Skeletal muscle tissue (tissue), 3 donors: ENCODE measurements at regions not wholly inside any gene's neighbourhood (a gene's known extent, or its start where the extent isn't known, plus 50 kb on each side); places are given as distances from the start of the nearest gene placed in this dataset.

Experiments
- H3K27ac ChIP-seq: one replicate; pipeline ENCODE4 v1.7.0; 2013; ENCODE audit warnings: mild to moderate bottlenecking, low read depth, low read length, inconsistent platforms
- H3K27me3 ChIP-seq, 3 donors: one replicate each; pipeline ENCODE4 v1.7.0; 2013; ENCODE audit warnings: low read length in 3 of 3; ENCODE audit not compliant: control insufficient read depth in 3 of 3, insufficient read depth in 3 of 3
- H3K36me3 ChIP-seq, 3 donors: one replicate each; pipeline ENCODE4 v1.7.0; 2013; ENCODE audit warnings: low read length in 3 of 3; ENCODE audit not compliant: control insufficient read depth in 3 of 3, insufficient read depth in 3 of 3
- H3K4me1 ChIP-seq, 3 donors: one replicate each; pipeline ENCODE4 v1.7.0; 2013; ENCODE audit warnings: low read length in 3 of 3, mild to moderate bottlenecking in 3 of 3; ENCODE audit not compliant: control insufficient read depth in 3 of 3, insufficient read depth in 3 of 3
- H3K4me3 ChIP-seq, 3 donors: one replicate each; pipeline ENCODE4 v1.7.0; 2013; ENCODE audit warnings: low read length in 3 of 3
- H3K9ac ChIP-seq, 3 donors: one replicate each; pipeline ENCODE4 v1.7.0; 2013; ENCODE audit warnings: low read length in 3 of 3, mild to moderate bottlenecking in 3 of 3, moderate library complexity in 2 of 3, low read depth in 1 of 3
- H3K9me3 ChIP-seq, 3 donors: one replicate each; pipeline ENCODE4 v1.7.0; 2013; ENCODE audit warnings: low read length in 3 of 3; ENCODE audit not compliant: control insufficient read depth in 3 of 3
- donor health status: Osteomylitis.

DNA sequence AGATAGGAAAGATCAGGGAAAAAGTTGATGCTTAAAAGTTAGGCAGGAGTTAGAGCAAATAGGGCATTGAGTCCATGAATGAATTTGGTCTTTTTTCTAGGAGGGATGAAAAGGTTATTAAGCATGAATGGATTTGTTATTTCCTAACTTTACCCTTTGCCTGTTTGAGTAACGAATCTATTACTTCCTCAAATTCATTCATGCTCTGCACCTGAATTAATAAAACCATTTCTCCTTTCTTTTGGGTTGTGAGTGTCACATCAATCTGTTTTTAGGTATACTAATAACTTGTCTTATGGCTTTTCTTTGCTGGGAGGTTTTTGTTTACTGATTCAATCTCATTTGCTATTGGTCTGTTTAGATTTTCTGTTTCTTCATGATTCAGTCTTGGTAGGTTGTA lies 1217.7 kb upstream of the CELF2 start:
- no peak overlapping the region for H3K27ac ChIP-seq
- H3K4me3 ChIP-seq, result no peak overlapping the region
- H3K27me3 ChIP-seq, result no peaks in the 10 kb centered on the region
- H3K9ac ChIP-seq, result no peak overlapping the region
- no peaks in the 10 kb centered on the region for H3K4me1 ChIP-seq
- no peaks in the 10 kb centered on the region for H3K36me3 ChIP-seq
- no peaks in the 10 kb centered on the region for H3K9me3 ChIP-seq

DNA sequence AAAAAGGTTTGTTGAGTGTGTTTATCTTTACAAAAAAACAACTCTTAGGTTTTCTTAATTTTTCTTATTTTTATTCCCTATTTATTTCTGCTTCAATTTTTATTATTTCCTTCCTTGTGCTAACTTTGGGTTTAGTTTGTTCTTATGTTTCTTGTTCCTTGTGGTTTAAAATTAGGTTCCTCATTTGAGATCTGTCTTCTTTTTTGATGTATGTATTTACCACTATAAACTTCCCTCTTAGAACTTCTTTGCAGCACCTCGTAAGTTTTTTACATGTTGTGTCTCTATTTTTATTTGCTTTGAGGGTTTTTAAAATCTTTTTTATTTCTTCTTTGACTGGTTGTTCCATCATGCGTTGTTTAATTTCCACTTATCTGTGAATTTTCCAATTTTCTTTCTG lies 1217.1 kb upstream of the CELF2 start:
- Histone ChIP-seq H3K9me3 (no peaks in the 10 kb centered on the region), H3K27me3 (no peaks in the 10 kb centered on the region), H3K4me3 (no peak overlapping the region), H3K9ac (no peak overlapping the region), H3K36me3 (no peaks in the 10 kb centered on the region), H3K27ac (no peak overlapping the region), H3K4me1 (no peaks in the 10 kb centered on the region)

GRCh38 chr10:9807846-9808245 lies 1209.8 kb upstream of the CELF2 start:
- Histone ChIP-seq H3K9me3 (no peaks in the 10 kb centered on the region), H3K4me3 (no peak overlapping the region), H3K4me1 (no peaks in the 10 kb centered on the region), H3K9ac (no peak overlapping the region), H3K27me3 (no peaks in the 10 kb centered on the region), H3K27ac (no peak overlapping the region), H3K36me3 (no peaks in the 10 kb centered on the region)

DNA sequence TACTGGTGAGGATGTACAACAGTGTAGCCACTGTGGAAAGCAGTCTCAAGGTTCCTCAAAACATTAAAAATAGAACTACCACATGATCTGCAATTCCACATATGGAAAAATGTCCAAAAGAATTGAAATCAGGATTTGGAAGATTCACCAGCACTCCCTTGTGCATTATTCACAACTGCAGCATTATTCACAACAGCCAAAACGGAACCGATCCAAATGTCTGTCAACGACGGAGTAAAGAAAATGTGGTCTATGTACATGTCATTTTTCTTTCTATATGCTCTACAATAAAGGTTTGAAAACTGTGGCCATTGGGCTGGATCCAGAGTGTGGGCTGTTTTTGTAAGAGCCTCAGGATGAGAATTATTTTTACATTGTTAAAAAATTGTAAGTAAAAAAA lies 1206.1 kb upstream of the CELF2 start:
- Histone ChIP-seq H3K9ac (no peak overlapping the region), H3K9me3 (no peaks in the 10 kb centered on the region), H3K27me3 (no peaks in the 10 kb centered on the region), H3K4me1 (no peaks in the 10 kb centered on the region), H3K27ac (no peak overlapping the region), H3K4me3 (no peak overlapping the region), H3K36me3 (no peaks in the 10 kb centered on the region)

DNA sequence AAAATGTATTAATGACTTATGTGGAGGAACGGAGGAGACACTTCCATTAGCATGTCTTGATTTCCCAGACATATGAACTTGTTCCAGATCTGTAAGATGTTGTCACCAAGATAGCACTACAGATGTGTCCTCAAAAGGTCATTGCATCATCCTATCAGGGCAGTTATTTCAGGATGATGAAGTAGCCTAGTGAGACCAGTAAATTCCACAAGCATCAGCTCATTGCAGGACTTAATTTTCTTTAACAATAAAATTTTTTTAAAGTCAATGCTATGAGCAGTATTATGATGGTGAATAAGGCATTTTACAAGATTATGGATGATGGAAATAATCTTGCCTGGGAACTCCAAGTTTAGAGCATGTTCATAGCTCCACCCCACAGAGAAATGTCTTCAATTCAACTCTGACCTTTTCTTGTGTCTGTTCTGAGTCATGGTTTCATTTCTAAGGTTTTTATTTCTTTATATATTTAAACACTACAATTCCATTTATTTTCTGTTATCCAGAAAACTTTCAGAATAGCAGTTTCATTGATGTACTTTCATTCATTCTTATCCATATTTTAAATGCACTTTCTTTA lies 1203.3 kb upstream of the CELF2 start:
- H3K27ac ChIP-seq, result no peak overlapping the region
- no peak overlapping the region for H3K4me3 ChIP-seq
- no peak overlapping the region for H3K9ac ChIP-seq
- no peaks in the 10 kb centered on the region for H3K4me1 ChIP-seq
- no peaks in the 10 kb centered on the region for H3K27me3 ChIP-seq
- no peaks in the 10 kb centered on the region for H3K36me3 ChIP-seq
- no peaks in the 10 kb centered on the region for H3K9me3 ChIP-seq

GRCh38 chr10:9819756-9820494 lies 1197.7 kb upstream of the CELF2 start:
- Histone ChIP-seq H3K9ac (no peak overlapping the region), H3K4me1 (no peaks in the 10 kb centered on the region), H3K4me3 (no peak overlapping the region), H3K27me3 (no peaks in the 10 kb centered on the region), H3K27ac (no peak overlapping the region), H3K9me3 (peaks cover 0 to 2% (median 0%) of the 10 kb centered on the region in 3 donors), H3K36me3 (no peaks in the 10 kb centered on the region)

DNA sequence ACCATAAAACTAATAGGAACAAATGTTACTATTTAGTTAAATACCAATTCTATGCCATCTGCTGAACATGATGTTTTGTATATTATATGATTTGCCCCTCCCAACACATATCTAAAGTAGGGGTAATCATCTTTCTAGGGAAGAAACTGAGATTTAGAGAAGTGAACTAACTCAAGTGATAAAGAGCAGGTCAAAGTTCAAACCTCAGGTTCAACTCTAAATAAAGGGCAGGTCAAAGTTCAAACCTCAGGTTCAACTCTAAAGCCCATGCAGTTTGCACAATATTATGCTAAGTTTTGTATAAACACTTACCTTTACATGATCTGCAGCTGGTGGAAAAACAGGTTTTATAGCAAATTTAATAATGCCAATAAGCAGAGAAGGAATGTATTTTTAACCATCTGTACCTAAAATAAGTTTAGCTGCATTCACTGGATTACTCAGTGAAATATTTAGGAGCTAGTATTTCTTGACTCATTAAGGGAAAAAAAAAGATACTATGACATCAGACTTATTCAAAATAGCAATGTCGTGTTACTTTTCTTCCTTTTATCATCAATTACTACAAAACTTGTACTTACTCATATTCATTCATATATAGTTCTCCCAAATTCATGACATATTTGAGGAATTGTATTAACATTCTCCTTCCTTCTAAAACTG lies 1194.3 kb upstream of the CELF2 start:
- H3K4me1 ChIP-seq, result no peaks in the 10 kb centered on the region
- H3K9ac ChIP-seq, result no peak overlapping the region
- H3K27ac ChIP-seq, result no peak overlapping the region
- H3K36me3 ChIP-seq, result no peaks in the 10 kb centered on the region
- H3K9me3 ChIP-seq, result peaks cover 0 to 2% (median 0%) of the 10 kb centered on the region in 3 donors
- H3K27me3 ChIP-seq, result no peaks in the 10 kb centered on the region
- H3K4me3 ChIP-seq, result no peak overlapping the region

- Histone ChIP-seq H3K27ac (no peak overlapping the region), H3K9ac (no peak overlapping the region), H3K36me3 (no peaks in the 10 kb centered on the region), H3K27me3 (no peaks in the 10 kb centered on the region), H3K4me1 (no peaks in the 10 kb centered on the region), H3K4me3 (no peak overlapping the region), H3K9me3 (peaks cover 0 to 2% (median 0%) of the 10 kb centered on the region in 3 donors)
Measured at GRCh38 chr10:9824631-9825071, 1193.0 kb upstream of the CELF2 start.

DNA sequence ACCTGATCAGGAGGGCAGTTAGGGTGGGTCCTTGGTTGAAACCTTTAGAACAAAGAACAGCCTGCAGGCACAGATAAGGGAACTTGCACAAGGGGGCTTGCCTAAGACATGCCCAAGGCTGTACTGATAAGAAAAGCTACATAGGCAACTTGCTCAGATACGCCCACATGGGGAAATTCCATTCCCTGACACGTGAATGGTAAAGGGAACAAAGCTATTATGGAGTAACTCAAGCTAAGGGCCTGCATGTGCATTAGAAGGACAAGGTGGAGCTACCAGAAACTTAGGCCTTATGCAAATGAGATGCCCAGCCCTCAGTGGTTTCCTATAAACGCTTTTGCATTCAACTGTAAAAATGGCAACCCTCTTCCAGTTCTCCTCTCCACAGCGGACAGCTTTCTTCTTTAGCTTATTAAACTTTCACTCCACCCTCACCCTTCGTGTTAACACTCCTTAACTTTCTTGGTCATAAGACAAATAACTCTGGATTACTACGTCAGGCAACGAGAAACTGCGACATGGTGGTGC lies 1192.1 kb upstream of the CELF2 start:
- Histone ChIP-seq H3K9me3 (no peaks in the 10 kb centered on the region), H3K4me3 (no peak overlapping the region), H3K36me3 (no peaks in the 10 kb centered on the region)

GRCh38 chr10:9828110-9828509 lies 1189.6 kb upstream of the CELF2 start:
- Histone ChIP-seq H3K36me3 (no peaks in the 10 kb centered on the region), H3K4me3 (no peak overlapping the region), H3K4me1 (no peaks in the 10 kb centered on the region), H3K9me3 (no peaks in the 10 kb centered on the region), H3K9ac (no peak overlapping the region), H3K27me3 (no peaks in the 10 kb centered on the region), H3K27ac (no peak overlapping the region)

More for the DNA sequence above, 1192.1 kb upstream of the CELF2 start:
- H3K27ac ChIP-seq, result no peak overlapping the region
- no peak overlapping the region for H3K9ac ChIP-seq
- H3K27me3 ChIP-seq, result no peaks in the 10 kb centered on the region
- H3K4me1 ChIP-seq, result no peaks in the 10 kb centered on the region
